GM10266 (cell line): ENCODE measurements at regions not wholly inside any gene's neighbourhood (a gene's known extent, or its start where the extent isn't known, plus 50 kb on each side); places are given as distances from the start of the nearest gene placed in this dataset.
"Not testable (repeated sequence)": the region's sequence is repeated elsewhere in the genome, so short reads cannot be mapped to it uniquely, and the experiment has no call there.

Source experiments
- DNase-seq: peaks from one replicate; pipeline ENCODE4 v3.0.0; 2012; ENCODE audit errors: extremely low spot score
- TF ChIP-seq, protein P1 (sequence below): IDR thresholded peaks from 2 replicates; pipeline ENCODE4 v1.5.1; 2012; ENCODE audit warnings: mild to moderate bottlenecking, low read depth; ENCODE audit not compliant: control insufficient read depth, insufficient read depth; ENCODE audit errors: missing control alignments

DNA sequence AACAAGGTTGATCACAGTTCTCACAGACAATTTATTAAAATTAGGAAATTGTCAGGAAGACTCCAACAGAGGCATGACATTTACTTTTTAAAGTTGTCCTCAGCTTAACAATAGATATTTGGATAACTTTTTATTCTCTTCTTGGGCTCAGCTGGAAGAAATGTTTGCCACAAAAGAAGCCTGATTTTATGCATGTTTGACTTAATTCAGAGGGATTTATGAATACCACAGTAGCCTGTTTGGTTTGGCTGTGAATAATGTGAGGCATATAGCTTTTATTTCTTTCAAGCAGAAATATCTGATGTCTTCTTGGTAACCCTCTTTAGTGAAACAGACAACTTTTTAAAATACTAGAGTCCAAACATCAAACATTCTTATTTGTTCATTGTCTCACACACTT is 1464.5 kb upstream of the SLC10A2 start:
- no peak for DNase-seq
- TF ChIP-seq, protein P1, sequence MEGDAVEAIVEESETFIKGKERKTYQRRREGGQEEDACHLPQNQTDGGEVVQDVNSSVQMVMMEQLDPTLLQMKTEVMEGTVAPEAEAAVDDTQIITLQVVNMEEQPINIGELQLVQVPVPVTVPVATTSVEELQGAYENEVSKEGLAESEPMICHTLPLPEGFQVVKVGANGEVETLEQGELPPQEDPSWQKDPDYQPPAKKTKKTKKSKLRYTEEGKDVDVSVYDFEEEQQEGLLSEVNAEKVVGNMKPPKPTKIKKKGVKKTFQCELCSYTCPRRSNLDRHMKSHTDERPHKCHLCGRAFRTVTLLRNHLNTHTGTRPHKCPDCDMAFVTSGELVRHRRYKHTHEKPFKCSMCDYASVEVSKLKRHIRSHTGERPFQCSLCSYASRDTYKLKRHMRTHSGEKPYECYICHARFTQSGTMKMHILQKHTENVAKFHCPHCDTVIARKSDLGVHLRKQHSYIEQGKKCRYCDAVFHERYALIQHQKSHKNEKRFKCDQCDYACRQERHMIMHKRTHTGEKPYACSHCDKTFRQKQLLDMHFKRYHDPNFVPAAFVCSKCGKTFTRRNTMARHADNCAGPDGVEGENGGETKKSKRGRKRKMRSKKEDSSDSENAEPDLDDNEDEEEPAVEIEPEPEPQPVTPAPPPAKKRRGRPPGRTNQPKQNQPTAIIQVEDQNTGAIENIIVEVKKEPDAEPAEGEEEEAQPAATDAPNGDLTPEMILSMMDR, result no peak

DNA sequence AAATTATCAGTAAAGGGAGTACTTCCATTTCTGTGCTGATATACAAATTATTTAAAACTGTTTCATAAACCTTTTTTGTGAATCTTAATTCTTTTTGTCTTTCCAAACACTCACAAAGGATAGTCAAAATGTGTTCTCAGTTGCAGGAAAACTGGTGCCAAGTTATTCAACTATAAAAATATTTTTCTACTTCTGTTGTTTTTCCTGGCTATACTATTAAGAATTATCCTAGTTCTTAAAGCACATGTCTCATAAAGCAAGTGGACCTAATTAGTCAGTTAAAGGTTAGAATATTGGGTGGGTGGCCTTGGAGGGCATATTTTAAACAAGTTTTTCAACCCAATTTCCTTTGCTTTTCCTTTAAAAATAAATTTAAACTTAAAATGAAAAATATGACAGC is 1460.3 kb upstream of the SLC10A2 start:
- TF ChIP-seq, protein P1, result no peak
- DNase-seq, result no peak

DNA sequence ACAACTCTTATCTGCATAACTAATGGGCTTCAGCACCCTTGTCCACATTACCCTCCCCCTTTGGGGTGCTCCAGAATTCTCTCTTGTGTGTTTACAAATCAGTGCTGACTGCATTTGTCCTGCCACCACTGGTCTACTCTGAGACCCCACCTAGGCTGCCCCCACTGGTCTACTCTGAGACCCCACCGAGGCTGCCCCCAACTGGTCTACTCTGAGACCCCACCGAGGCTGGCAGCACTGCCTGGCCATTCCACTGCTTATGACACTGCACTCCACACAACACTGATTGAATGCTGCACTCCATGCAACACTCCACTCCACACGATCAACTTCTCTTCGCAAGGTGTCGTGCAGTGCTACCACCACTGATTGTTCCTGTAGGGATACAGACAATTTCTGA is 1459.2 kb upstream of the SLC10A2 start:
- TF ChIP-seq, protein P1, result no peak

DNA sequence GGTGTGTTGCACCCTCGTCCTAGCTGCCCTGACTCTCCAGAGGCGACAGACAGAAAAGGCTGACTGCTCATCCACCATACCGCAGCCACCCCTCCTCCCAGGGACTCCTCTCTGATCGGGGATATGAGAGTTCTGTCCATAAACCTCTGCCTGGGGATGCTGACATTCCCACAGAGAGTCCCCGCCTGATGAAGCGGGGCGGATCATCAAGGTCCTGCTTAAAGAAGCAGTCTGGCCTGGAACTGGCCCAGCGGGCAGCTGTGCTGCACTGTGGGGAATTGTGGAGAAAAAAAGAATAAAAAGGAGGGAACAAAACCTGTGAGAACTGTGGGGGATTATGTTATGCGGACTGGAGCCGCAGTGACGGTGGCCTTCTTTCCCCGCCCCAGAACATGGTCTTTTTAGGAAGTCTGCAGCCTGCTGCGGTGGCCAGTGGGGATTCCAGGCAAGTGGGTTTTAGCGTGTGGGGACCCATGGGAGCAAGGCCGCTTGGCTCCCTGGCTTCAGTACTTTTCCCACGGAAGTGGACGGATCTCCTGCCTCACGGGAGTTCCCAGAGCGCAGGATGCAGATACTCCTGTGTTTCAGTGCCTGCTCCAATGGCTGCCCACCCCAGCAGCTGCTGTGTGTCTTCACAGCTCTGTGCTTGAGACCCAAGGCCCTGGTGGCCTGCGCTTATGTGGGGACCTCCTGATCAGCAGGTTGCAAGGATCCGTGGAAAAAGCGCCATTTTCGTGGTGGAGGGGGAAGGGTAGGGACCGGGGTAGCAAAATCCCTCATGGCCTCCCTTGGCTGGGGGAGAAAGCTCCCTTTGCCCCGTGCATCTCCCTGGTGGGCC is 1456.2 kb upstream of the SLC10A2 start:
- no peak for DNase-seq
- TF ChIP-seq, protein P1, result no peak

More for the DNA sequence above, 1459.2 kb upstream of the SLC10A2 start:
- no peak for DNase-seq

DNA sequence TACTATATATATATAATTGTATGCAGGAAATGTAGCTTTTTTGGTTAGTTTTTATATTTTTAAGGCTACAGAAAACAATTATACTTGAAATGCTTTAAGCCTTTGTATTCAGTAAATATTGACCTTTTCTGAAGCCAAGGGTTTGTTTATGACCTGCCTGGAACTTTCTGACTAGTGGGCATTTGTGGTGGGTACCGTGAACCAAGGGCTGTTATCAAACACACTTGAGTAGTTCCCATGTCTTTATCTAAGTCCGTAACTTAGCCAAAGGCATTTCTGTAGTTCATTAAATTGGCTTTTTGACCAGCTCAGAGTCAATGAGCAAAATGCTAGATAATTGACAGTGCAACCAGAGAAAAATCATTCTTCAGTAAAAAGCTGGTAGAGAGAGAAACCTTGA is 1444.2 kb upstream of the SLC10A2 start:
- TF ChIP-seq, protein P1, result no peak
- DNase-seq, result no peak

DNA sequence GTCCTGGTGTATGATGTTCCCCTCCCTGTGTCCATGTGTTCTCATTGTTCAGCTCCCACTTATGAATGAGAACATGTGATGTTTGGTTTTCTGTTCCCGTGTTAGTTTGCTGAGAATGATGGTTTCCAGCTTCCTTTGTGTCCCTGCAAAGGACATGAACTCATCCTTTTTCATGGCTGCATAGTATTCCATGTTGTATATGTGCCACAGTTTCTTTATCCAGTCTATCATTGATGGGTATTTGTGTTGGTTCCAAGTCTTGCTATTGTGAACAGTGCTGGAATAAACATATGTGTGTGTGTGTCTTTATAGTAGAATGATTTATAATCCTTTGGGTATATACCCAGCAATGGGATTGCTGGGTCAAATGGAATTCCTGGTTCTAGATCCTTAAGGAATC is 1427.3 kb upstream of the SLC10A2 start:
- not testable (repeated sequence) for DNase-seq

DNA sequence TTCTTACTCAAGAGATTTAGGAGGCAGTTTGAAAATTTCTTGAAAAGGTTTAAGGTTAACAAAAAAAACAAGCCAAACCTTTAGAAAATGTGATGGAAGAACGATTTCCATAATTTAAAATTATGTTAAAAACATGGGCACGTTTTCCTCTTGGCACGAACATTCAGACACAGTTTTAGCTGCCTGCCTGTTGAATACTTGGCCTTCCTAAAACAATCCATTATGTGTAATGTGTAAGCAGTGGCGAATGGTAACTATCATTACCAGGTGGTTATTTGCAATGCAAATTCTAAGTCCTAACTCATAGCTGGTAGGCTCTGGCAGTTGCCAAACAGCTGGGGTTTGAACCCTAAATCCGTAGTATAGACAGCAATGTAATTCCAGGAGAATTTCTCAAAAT is 1425.7 kb upstream of the SLC10A2 start:
- no peak for DNase-seq

DNA sequence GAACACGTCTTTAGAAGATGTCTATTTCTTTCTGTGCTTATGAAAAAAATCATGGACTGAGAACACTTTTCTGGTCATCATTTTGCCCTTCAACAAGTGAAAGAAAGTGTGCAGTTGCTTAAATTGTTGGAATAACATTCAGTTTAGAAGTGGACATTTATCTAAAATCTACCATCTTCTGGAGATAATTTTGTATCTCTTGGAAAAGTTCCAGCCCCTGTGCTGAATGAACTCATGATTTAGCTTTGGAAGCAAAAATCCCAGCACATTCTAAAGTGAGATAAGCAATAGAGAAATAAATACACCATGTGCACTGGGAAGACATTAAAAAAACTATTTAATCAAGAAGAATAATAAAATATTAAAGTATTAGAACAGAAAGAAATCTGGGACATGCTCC is 1420.8 kb upstream of the SLC10A2 start:
- no peak for DNase-seq
- TF ChIP-seq, protein P1, result no peak

More for the DNA sequence above, 1425.7 kb upstream of the SLC10A2 start:
- TF ChIP-seq, protein P1, result no peak
